ENCODE measurements at regions not wholly inside any gene's neighbourhood (a gene's known extent, or its start where the extent isn't known, plus 50 kb on each side); places are given as distances from the start of the nearest gene placed in this dataset.
"Not testable (repeated sequence)": the region's sequence is repeated elsewhere in the genome, so short reads cannot be mapped to it uniquely, and the experiment has no call there.

GRCh38 chr2:131643180-131643579 lies 115.5 kb downstream of the CCDC74A start:
- intact Hi-C loops (cut with micrococcal nuclease; ENCODE audit: unreplicated experiment); ATAC-seq; H2AFZ ChIP-seq (ENCODE audit: control insufficient read depth, low read depth, low read length); H3K27me3 ChIP-seq (replicated peaks in 1 of 2; ENCODE audit: control insufficient read depth in 2 of 2, insufficient read depth in 2 of 2, low read length in 1 of 2); H3K4me3 ChIP-seq; H4K20me1 ChIP-seq (ENCODE audit: control insufficient read depth, insufficient read depth); FAIRE-seq; H3K4me2 ChIP-seq (ENCODE audit: control insufficient read depth, insufficient read depth); DNase-seq (ENCODE audit: low read depth, low spot score); in situ Hi-C loops (cut with MboI); H3K27ac ChIP-seq (ENCODE audit: control insufficient read depth, insufficient read depth); CTCF ChIA-PET; H3K36me3 ChIP-seq (ENCODE audit: control insufficient read depth in 2 of 2, insufficient read depth in 2 of 2, low read length in 1 of 2); H3K9me3 ChIP-seq (replicated peaks; ENCODE audit: control insufficient read depth, insufficient read depth, low read length); H3K79me2 ChIP-seq (ENCODE audit: control insufficient read depth, insufficient read depth, low read length); SMC1A ChIA-PET (ENCODE audit: uncharacterized antibody, unreplicated experiment); H3K4me1 ChIP-seq (ENCODE audit: control insufficient read depth, insufficient read depth, low read length); RAD21 ChIA-PET (ENCODE audit: unreplicated experiment); H3K9ac ChIP-seq (ENCODE audit: control insufficient read depth, insufficient read depth, low read length); BruUV-seq (replicated peaks): not testable (repeated sequence)
- 16% methylated on average over 3 of the region's 3 CpGs for WGBS (ENCODE audit: insufficient coverage, insufficient replicate concordance, low lambda C conversion rate, missing lambda C conversion rate)
- POLR2A ChIA-PET, result interaction anchor here (0.6 kb wide), 1 partner anchor 248 kb away, joined by 4 read pairs; no protein-coding TSS in a partner anchor

- H3K79me2 ChIP-seq (ENCODE audit: control insufficient read depth, insufficient read depth, low read length), result no peaks in the 10 kb centered on the region
- ATAC-seq, result no peak
- H3K4me3 ChIP-seq, result no peak overlapping the region
- 69% methylated on average over 14 of the region's 14 CpGs for WGBS (ENCODE audit: insufficient coverage, insufficient replicate concordance, low lambda C conversion rate, missing lambda C conversion rate)
- H3K9me3 ChIP-seq (replicated peaks; ENCODE audit: control insufficient read depth, insufficient read depth, low read length), result no peaks in the 10 kb centered on the region; the same call in 2 of the 3 replicates
- in situ Hi-C loops (cut with MboI), result no loop called here
- H2AFZ ChIP-seq (ENCODE audit: control insufficient read depth, low read depth, low read length), result no peak overlapping the region
- intact Hi-C loops (cut with micrococcal nuclease; ENCODE audit: unreplicated experiment), result no loop called here
- no peaks in the 10 kb centered on the region for H3K4me1 ChIP-seq (ENCODE audit: control insufficient read depth, insufficient read depth, low read length)
- TF ChIP-seq NFYB (IDR thresholded peaks at IDR 0.05; ENCODE audit: insufficient read depth, low read depth, low read length), result no peak
- TF ChIP-seq TARDBP (IDR thresholded peaks at IDR 0.05; ENCODE audit: borderline replicate concordance), result no peak
- no peak for TF ChIP-seq MXI1 (IDR thresholded peaks at IDR 0.05; ENCODE audit: low read depth, low read length)
- TF ChIP-seq NR2C1 (IDR thresholded peaks at IDR 0.05), result no peak
- TF ChIP-seq BACH1 (IDR thresholded peaks at IDR 0.05; ENCODE audit: borderline replicate concordance), result no peak
- no peak for TF ChIP-seq SP1 (IDR thresholded peaks at IDR 0.05; ENCODE audit: low read depth, low read length)
- no peak for TF ChIP-seq TCF12 (IDR thresholded peaks at IDR 0.05; ENCODE audit: low read depth, low read length)
- no peak for TF ChIP-seq CREM (IDR thresholded peaks at IDR 0.05; ENCODE audit: low read depth)
- TF ChIP-seq RAD51 (IDR thresholded peaks at IDR 0.05), result no peak
- no peak for TF ChIP-seq ZNF207 (IDR thresholded peaks at IDR 0.05; ENCODE audit: borderline replicate concordance)
- TF ChIP-seq JUND (IDR thresholded peaks at IDR 0.05; ENCODE audit: low read depth, low read length), result no peak
- TF ChIP-seq USF1 (IDR thresholded peaks at IDR 0.05; ENCODE audit: borderline replicate concordance, extremely low read length, insufficient read depth, low read depth, low read length), result no peak
- no peak for TF ChIP-seq ZNF274 (IDR thresholded peaks at IDR 0.05; ENCODE audit: insufficient read depth, insufficient read length)
- no peak for TF ChIP-seq ZZZ3 (IDR thresholded peaks at IDR 0.05; ENCODE audit: control insufficient read depth, insufficient read length, low read depth)
- no peak for TF ChIP-seq BCL3 (IDR thresholded peaks at IDR 0.05; ENCODE audit: borderline replicate concordance, insufficient read depth, low read depth, low read length, poor library complexity, severe bottlenecking)
- no peak for TF ChIP-seq RB1 (IDR thresholded peaks at IDR 0.05; ENCODE audit: borderline replicate concordance)
- no peak for TF ChIP-seq IKZF2 (IDR thresholded peaks at IDR 0.05)
- TF ChIP-seq YY1 (IDR thresholded peaks at IDR 0.05; ENCODE audit: low read depth, low read length), result no peak
- no TSS peak for BruUV-seq (replicated peaks)
- H3K36me3 ChIP-seq (ENCODE audit: control insufficient read depth in 2 of 2, insufficient read depth in 2 of 2, low read length in 1 of 2), result no peaks in the 10 kb centered on the region; a peak in 2 of 4 replicates
- no peak overlapping the region for H3K9ac ChIP-seq (ENCODE audit: control insufficient read depth, insufficient read depth, low read length)
- ChIA-PET SMC1A (ENCODE audit: uncharacterized antibody, unreplicated experiment) (no interaction called here), RAD21 (ENCODE audit: unreplicated experiment) (no interaction called here), CTCF (no interaction called here), POLR2A (no interaction called here)
- DNase-seq (ENCODE audit: low read depth, low spot score), result no peak
- H3K4me2 ChIP-seq (ENCODE audit: control insufficient read depth, insufficient read depth), result no peak overlapping the region
- no peak for FAIRE-seq
- H3K27me3 ChIP-seq (replicated peaks in 1 of 2; ENCODE audit: control insufficient read depth in 2 of 2, insufficient read depth in 2 of 2, low read length in 1 of 2), result no peaks in the 10 kb centered on the region
- no peaks in the 10 kb centered on the region for H4K20me1 ChIP-seq (ENCODE audit: control insufficient read depth, insufficient read depth)
- H3K27ac ChIP-seq (ENCODE audit: control insufficient read depth, insufficient read depth), result no peak overlapping the region
Observed at GRCh38 chr2:131645177-131645765, 117.6 kb downstream of the CCDC74A start.
